GM18505 (cell line): ENCODE measurements at regions not wholly inside any gene's neighbourhood (a gene's known extent, or its start where the extent isn't known, plus 50 kb on each side); places are given as distances from the start of the nearest gene placed in this dataset.

ENCODE experiments used
- ATAC-seq: cut with Tn5 transposase; IDR thresholded peaks from one replicate; pipeline ENCODE4 v1.9.1; 2021; ENCODE audit not compliant: unreplicated experiment
- POLR2A ChIP-seq: IDR thresholded peaks from 4 replicates; pipeline ENCODE4 v1.6.1; 2011; ENCODE audit warnings: borderline replicate concordance; ENCODE audit not compliant: insufficient read depth, insufficient read length; ENCODE audit errors: extremely low read depth

DNA sequence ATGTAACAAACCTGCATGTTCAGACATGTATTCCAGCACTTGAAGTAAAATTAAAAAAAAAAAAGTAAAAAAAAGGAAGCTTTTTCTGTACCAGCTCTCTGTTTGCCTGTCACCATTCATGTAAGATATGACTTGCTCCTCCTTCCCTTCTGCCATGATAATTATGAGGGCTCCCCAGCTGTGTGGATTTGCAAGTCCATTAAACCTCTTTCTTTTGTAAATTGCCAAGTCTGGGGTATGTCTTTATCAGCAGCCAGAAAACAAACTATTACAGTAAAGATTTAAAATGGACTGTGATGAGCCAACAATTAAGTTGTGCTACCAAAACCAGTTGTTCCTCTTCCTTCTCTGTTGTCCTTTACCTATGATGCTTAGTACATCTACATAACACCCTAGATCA, 619.6 kb downstream of the ARL4A start:
- no peak for ATAC-seq
- TF ChIP-seq POLR2A, result no peak

DNA sequence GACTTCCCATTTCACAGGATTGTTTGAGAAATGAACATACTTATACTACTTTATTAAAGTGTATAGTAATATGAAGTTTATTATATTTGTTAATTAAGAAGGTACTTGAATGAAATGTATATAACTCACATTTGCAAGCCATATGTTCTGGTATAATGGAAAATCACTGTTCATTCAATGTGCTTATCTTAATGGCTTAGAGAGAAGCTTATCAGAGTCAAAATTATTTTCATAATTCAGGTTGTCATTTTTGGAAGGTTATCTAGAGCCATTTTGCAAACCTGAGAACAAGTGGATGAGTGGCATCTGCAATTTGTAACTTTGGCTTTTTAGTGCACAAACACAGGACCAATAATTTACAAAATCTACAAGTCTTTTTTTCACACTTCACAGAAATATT, 621.0 kb downstream of the ARL4A start:
- TF ChIP-seq POLR2A, result no peak
- no peak for ATAC-seq

DNA sequence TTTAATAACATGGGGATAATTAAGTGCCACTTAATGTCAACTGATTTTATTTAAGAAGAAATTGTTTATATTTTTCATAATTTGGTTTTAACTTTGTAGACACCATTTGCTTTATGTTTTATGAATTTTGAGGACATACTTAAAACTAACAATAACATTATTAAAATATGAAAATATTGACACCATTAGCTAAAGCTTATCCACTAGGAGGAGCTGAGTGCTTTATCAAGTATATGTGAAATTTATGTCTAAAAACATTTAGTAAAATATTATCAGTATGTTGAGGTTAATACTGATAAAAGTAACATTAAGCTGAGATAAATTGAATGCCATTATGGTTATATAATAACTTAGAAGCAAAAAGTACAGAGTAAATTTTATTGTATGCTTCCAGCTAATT, 622.1 kb downstream of the ARL4A start:
- ATAC-seq, result no peak
- no peak for TF ChIP-seq POLR2A

DNA sequence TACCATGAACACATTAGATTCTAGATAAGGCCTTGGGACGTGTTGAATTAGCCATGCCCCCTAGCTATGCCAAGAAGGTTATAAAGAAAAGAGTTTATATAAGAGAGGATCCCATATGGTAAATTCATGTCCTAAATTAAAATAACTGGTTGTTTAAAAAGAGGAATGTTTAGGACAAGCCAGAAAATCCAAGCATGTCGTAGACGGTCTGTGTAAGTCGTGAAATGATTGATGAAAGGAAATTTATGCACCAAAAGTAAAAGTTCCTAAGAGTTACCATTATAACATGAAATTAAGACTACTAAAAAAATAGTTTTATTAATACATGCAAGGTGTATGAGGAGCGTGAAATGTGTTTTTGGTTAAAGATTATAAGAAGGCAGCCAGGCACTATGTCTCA, 624.9 kb downstream of the ARL4A start:
- no peak for TF ChIP-seq POLR2A
- no peak for ATAC-seq

DNA sequence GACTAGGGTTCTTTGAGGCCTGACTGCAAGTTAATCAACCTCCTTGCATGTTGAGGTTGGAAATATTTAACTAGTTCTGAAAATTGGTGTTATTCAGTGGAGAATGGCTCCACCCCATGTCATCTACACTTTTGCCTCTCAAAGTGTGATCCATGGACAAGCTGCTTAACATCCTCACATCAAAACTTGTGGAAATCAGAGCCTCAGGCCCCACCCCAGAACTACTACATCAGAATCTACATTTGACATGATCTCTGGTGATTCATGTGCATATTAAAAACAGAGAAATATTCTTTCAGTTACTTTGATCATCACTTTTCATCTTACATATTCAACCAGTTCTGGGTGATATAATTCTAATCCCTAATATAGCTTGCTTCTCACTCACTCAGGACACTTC, 632.9 kb downstream of the ARL4A start:
- ATAC-seq, result no peak
- TF ChIP-seq POLR2A, result no peak

DNA sequence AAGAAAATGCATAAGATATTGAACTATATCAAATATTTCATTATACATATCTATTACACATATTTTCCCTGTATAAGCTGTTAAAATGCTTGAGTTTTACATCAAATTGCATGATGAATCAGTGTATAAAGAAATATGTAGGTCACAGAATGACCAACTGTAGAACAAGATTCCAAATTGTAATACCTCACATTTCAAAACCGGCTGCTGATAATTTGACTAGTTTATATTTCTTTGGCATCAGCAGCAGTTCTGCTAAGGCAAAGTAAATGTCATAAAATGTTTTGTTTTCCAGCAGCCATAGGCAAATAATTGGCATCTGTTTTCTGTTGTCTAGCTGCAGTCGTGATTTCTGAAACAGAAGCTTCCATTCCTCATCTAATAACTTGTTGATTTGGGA, 633.9 kb downstream of the ARL4A start:
- no peak for ATAC-seq
- TF ChIP-seq POLR2A, result no peak

DNA sequence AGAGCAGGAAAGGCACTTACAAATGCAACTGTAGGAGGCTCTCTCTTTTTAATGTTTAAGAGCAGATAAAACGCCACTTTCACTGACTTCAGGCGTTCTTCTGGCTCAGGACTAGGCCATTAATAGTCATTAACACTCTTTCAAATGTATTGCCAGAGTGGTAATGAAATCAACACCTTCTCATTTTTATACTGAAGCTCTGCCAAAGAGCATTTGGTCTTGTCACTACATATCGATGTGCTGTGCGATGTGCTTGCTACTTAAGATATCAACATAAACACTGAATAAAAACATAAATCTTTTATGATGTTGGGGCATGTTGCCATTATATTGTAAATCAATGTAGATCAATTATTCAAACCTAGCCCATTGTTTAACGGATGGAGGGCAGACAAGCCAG, 634.7 kb downstream of the ARL4A start:
- TF ChIP-seq POLR2A, result no peak
- ATAC-seq, result no peak

DNA sequence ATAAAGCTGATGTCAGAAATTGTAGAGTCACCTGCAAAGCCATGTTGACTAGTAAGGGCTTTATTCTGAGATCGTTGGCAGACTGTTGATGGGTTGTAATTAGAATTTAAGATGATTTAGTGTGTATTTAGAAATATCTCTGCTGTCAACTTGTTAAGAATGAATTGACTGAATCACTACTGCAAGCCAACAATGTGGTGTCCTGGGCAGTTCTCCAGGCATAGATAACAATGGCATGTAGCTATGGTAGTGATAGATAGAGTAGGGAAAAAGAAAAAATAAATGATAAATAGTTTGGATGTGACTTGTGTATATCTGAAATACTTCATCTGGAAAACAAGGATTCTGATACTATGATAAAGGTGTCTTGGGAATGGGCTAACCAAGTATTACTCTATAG, 640.2 kb downstream of the ARL4A start:
- TF ChIP-seq POLR2A, result no peak
- no peak for ATAC-seq

DNA sequence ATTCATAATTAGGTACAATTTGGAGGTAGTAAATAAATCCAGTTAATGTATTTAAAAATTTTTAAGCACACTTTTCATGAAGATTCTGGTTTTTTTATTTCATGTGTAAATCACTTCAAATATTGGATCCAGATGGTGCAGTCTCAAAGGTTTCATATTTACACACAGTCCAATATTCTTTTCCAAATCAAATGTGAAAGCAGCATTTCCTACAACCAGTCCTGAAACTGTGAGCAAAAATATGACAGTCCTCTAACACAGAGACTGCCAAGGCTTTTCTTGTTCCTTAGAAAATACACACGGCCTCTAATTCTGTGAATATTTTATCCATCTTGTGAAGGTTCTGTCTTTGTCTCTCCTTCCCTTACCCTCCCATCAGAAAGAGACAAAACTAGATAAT, 645.9 kb downstream of the ARL4A start:
- TF ChIP-seq POLR2A, result no peak
- no peak for ATAC-seq

DNA sequence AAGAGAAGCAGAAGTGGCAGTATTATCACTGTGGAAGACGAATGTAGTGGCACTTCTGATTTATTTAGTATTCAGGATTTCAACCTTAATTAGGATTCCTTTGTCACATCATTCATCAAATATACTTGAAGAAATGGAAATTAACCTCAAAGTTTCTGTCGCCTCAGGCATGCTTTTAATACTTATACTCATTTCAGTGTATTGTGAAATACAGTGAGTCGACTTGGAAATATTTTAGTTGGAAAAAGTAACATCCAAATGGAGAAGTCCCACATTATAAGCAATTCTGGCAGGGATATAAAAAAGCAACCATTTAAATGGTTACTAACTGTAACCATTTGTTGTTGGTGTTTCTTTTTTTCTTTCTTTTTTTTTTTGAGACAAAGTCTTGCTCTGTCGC, 648.8 kb downstream of the ARL4A start:
- TF ChIP-seq POLR2A, result no peak
- ATAC-seq, result no peak

DNA sequence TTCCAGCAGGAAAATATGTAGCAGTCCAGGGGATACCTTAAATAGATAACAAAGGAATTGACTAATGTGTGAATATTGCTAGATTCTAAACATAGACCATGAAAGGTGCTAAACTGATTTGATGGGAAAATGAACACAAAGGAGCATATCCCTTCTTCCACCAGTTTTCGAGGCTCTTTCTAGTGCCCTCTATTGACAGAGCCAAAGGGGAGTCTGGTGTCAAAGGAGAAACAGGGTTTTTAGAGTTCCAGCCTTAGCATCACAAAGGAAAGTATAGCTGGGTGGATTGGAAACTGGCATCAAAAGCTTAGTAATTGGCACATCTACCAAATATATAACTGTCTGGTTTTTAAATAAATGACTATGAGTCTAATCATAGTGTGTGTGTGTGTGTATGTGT, 636.8 kb downstream of the ETV1 start:
- no peak for TF ChIP-seq POLR2A

DNA sequence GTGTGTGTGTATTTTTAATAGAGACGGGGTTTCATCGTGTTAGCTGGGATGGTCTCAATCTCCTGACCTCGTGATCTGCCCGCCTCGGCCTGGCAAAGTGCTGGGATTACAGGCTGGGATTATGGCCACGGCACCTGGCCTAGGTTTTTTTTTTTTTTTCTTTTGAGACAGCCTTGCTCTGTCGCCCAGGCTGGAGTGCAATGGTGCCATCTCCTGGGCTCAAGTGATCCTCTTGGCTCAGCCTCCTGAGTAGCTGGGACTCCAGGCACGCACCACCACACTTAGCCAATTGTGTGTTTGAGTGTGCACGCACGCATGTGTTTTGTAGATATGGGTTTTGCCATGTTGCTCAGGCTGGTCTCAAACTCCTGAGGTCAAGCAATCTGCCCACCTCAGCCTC, 629.8 kb downstream of the ETV1 start:
- ATAC-seq, result no peak
- TF ChIP-seq POLR2A, result no peak

More for the DNA sequence above, 636.8 kb downstream of the ETV1 start:
- no peak for ATAC-seq

DNA sequence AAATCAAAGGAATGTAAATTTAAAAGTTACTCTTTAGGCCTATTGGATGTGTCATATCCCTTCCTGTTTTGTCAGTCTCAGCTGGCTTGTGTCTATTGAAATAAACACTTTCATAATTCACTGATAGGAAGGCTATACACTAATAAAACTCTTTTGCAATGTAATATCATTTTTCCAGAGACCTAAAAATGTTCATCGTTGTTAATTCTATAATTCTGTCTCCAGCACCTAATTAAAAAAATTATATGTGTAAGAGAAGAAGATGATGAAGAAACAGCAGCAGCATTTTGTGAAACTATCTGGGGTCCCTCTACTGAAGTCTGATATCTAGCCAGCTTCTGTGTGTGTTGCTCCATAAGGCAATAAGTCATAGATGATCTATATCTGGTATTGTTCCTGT, 602.7 kb downstream of the ETV1 start:
- TF ChIP-seq POLR2A, result no peak
- ATAC-seq, result no peak

DNA sequence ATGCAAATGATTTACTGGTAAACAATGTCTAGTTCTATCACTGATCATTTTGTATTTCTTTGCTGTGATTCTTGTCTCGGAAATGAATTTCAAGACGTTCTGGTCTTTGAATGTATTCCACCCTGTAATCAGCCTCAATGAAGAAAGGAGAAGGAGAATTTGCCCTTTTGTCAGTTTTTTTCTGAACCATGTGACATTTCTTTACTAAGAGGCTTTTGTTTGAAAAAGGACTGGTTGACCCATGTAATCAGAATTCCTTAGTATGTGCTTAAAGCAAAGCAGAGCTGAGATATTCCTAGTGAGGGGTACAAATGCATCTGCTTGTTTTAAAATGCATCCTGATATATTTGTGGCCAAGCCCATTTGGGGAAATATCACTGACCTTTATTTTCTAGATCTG, 581.6 kb downstream of the ETV1 start:
- ATAC-seq, result no peak
- no peak for TF ChIP-seq POLR2A

DNA sequence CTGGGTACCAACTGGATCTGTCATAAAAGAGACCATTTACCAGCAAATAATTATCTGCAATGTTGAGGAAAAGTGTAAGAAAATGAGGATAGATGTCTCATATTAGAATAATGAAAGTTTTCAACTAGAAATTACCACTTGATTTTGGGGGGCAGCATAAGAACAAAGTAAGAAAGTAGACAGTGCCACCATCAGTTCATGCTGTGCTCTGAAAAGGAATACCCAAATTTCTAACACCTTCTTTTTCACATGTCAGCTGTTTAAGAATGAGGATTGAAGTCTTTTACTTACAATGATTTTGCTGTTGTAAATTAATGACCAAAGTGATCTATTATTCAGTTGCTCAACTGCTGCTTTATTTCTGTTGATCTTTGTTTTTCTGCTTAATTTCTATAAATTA, 578.3 kb downstream of the ETV1 start:
- ATAC-seq, result no peak
- no peak for TF ChIP-seq POLR2A
